ENCODE measurements at regions not wholly inside any gene's neighbourhood (a gene's known extent, or its start where the extent isn't known, plus 50 kb on each side); places are given as distances from the start of the nearest gene placed in this dataset.
"Not testable (repeated sequence)": the region's sequence is repeated elsewhere in the genome, so short reads cannot be mapped to it uniquely, and the experiment has no call there.

DNA sequence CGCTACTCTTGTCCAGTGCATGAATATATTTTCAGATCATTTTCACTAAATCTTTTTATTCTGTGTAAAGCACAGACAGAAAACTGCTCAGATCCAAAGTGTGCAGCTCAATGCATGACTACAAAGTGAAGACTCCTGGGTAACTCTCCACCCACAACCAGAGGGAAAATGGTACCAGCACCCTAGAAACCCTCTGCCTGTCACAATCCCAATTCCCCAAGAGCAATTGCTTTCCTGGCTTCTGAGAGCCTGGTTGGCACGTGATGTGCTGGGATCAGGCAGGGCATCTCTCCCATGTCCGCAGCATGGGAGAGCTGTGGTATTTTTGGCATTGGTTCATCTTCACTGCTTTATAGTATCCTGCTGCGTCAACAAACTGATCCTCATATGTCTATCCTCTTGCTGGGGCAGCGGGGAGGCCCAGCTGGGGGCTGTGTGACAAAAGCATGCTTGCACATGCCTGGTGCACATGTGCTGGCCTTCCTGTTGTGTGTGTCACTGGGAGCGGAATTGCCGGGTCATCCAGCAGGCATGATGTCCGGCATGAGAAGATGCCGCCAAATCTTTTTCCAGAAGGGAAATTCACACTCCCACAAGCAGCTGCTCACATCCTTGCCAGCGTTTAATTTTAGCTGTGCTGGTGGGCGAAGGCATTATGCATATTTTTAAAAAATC is 278.9 kb upstream of the FOXF1 start:
- H3K27me3 ChIP-seq (ENCODE audit: insufficient read depth, low read depth, severe bottlenecking), result no peaks in the 10 kb centered on the region

GRCh38 chr16:86231996-86232350 is 278.4 kb upstream of the FOXF1 start:
- Histone ChIP-seq H3K27me3 (ENCODE audit: insufficient read depth, low read depth, severe bottlenecking) (no peaks in the 10 kb centered on the region), H3K4me3 (ENCODE audit: low read depth, low read length) (no peak overlapping the region), H3K27ac (no peak overlapping the region), H3K9me3 (ENCODE audit: severe bottlenecking) (no peaks in the 10 kb centered on the region), H3K36me3 (no peaks in the 10 kb centered on the region)
- no peak for DNase-seq
- no peak for TF ChIP-seq CTCF (IDR thresholded peaks at IDR 0.05; ENCODE audit: low read depth, low read length)

More for the DNA sequence above, 278.9 kb upstream of the FOXF1 start:
- no peaks in the 10 kb centered on the region for H3K9me3 ChIP-seq (ENCODE audit: severe bottlenecking)
- H3K27ac ChIP-seq, result no peak overlapping the region
- TF ChIP-seq CTCF (IDR thresholded peaks at IDR 0.05; ENCODE audit: low read depth, low read length), result no peak
- no peak for DNase-seq
- no peaks in the 10 kb centered on the region for H3K36me3 ChIP-seq
- H3K4me3 ChIP-seq (ENCODE audit: low read depth, low read length), result no peak overlapping the region

GRCh38 chr16:86232496-86232895 is 277.8 kb upstream of the FOXF1 start:
- no peak overlapping the region for H3K27ac ChIP-seq
- no peak for DNase-seq
- H3K9me3 ChIP-seq (ENCODE audit: severe bottlenecking), result no peaks in the 10 kb centered on the region
- H3K27me3 ChIP-seq (ENCODE audit: insufficient read depth, low read depth, severe bottlenecking), result no peaks in the 10 kb centered on the region
- H3K4me3 ChIP-seq (ENCODE audit: low read depth, low read length), result no peak overlapping the region
- H3K36me3 ChIP-seq, result no peaks in the 10 kb centered on the region
- TF ChIP-seq CTCF (IDR thresholded peaks at IDR 0.05; ENCODE audit: low read depth, low read length), result no peak

- not testable (repeated sequence) for H3K36me3 ChIP-seq
These were observed 276.8 kb upstream of the FOXF1 start for GRCh38 chr16:86233506-86233905.

DNA sequence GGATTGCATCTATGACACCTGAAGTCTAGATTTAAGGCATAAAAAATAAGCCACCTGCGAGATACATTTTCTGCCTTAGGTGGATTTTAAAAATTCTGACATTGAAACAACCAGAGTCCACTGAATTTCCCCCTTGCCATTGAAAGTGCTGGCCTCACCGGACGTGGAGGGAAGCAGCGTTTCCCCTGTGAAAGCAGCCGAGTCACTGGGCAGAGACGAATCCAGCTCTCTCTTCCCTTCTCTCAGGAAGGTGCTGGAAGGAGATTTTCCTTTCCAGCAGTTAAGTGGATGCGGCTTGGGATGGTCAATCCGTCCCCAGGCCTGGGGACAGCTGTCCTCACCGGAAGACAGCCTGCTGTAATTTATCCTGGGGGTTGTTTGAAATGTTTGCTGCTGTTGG is 270.9 kb upstream of the FOXF1 start:
- H3K27me3 ChIP-seq (ENCODE audit: insufficient read depth, low read depth, severe bottlenecking), result no peaks in the 10 kb centered on the region

More at GRCh38 chr16:86233506-86233905, 276.8 kb upstream of the FOXF1 start:
- H3K27me3 ChIP-seq (ENCODE audit: insufficient read depth, low read depth, severe bottlenecking); DNase-seq; H3K4me3 ChIP-seq (ENCODE audit: low read depth, low read length); H3K27ac ChIP-seq; H3K9me3 ChIP-seq (ENCODE audit: severe bottlenecking): not testable (repeated sequence)

DNA sequence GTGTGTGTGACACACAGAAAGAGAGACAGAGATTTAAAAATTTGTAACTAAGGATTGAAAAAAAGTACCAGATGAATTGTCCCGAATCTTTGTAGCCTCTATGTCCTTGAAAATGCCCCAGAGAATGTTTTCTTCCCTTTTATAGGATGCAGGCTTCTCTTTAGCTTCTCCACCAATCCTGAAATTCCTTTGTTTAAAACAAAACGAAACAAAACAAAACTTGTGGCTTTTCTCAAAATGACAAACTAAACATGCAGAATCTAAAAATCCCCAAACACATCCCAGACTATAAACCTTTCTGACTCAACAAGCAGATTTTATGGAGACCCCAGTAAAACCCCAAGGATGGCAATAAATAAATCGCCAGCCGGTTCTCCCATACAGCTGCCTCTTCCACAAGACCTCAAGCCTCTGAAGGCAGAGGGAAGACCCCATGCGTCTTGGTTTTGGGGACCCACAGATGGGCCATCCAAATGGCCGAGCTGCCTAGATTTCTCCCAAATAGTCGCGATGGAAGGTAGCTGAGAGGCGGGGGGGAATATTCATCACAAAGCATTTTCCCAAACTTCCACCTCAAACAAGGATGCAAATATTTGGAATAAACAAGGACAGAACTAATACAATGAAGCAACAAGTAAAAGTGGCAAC is 269.5 kb upstream of the FOXF1 start:
- no peak overlapping the region for H3K4me3 ChIP-seq (ENCODE audit: low read depth, low read length)

More for the DNA sequence above, 270.9 kb upstream of the FOXF1 start:
- DNase-seq, result no peak
- Histone ChIP-seq H3K27ac (no peak overlapping the region), H3K4me3 (ENCODE audit: low read depth, low read length) (no peak overlapping the region), H3K9me3 (ENCODE audit: severe bottlenecking) (no peaks in the 10 kb centered on the region), H3K36me3 (no peaks in the 10 kb centered on the region)
- TF ChIP-seq CTCF (IDR thresholded peaks at IDR 0.05; ENCODE audit: low read depth, low read length), result no peak

More for the DNA sequence above, 269.5 kb upstream of the FOXF1 start:
- DNase-seq, result no peak
- no peaks in the 10 kb centered on the region for H3K9me3 ChIP-seq (ENCODE audit: severe bottlenecking)
- TF ChIP-seq CTCF (IDR thresholded peaks at IDR 0.05; ENCODE audit: low read depth, low read length), result no peak
- no peaks in the 10 kb centered on the region for H3K27me3 ChIP-seq (ENCODE audit: insufficient read depth, low read depth, severe bottlenecking)
- H3K36me3 ChIP-seq, result no peaks in the 10 kb centered on the region
- no peak overlapping the region for H3K27ac ChIP-seq
